Kidney (tissue), 13 donors: ENCODE measurements at regions not wholly inside any gene's neighbourhood (a gene's known extent, or its start where the extent isn't known, plus 50 kb on each side); places are given as distances from the start of the nearest gene placed in this dataset.

Experiments used
- DNase-seq, 5 donors: peaks; one replicate each; pipeline ENCODE4 v3.0.0-alpha.2; 2013 to 2020
- FAIRE-seq: peaks from 2 replicates; lab custom pipeline; 2012; peaks lifted over from hg19 to GRCh38; lab: Jason Lieb, UNC
- H3K27ac ChIP-seq, 2 donors: one replicate each; pipeline ENCODE4 v1.7.0; 2013; ENCODE audit warnings: low read depth in 2 of 2, low read length in 2 of 2, inconsistent platforms in 1 of 2
- H3K27me3 ChIP-seq: one replicate; pipeline ENCODE4 v1.7.1; 2013; ENCODE audit warnings: low read length, inconsistent platforms; ENCODE audit not compliant: control insufficient read depth, insufficient read depth
- H3K36me3 ChIP-seq, 3 donors: one replicate each; pipeline versions ENCODE4 v1.7.0 to v1.7.1; 2013; ENCODE audit warnings: low read length in 3 of 3, control low read depth in 1 of 3, inconsistent platforms in 1 of 3; ENCODE audit not compliant: insufficient read depth in 3 of 3, control insufficient read depth in 2 of 3
- H3K4me1 ChIP-seq, 3 donors: one replicate each; pipeline versions ENCODE4 v1.7.0 to v1.7.1; 2013; ENCODE audit warnings: low read length in 3 of 3, inconsistent platforms in 1 of 3, low read depth in 1 of 3; ENCODE audit not compliant: control insufficient read depth in 2 of 3, insufficient read depth in 2 of 3
- H3K4me3 ChIP-seq, 3 donors: one replicate each; pipeline versions ENCODE4 v1.7.0 to v1.8.1; 2013; ENCODE audit warnings: low read length in 3 of 3, control low read depth in 1 of 3, inconsistent platforms in 1 of 3
- H3K9ac ChIP-seq, 3 donors: one replicate each; pipeline versions ENCODE4 v1.7.0 to v1.7.1; 2013; ENCODE audit warnings: low read length in 3 of 3, control low read depth in 1 of 3, inconsistent platforms in 1 of 3
- H3K9me3 ChIP-seq, 3 donors: one replicate each; pipeline versions ENCODE4 v1.7.0 to v1.7.1; 2013; ENCODE audit warnings: low read length in 3 of 3, control low read depth in 1 of 3, inconsistent platforms in 1 of 3; ENCODE audit not compliant: control insufficient read depth in 2 of 3, insufficient read depth in 1 of 3
- intact Hi-C: fragments of 100-400 bp; cut with DNase I; formaldehyde crosslinking; loops from one replicate; pipeline ENCODE4 v1.11.1; 2022
- TF ChIP-seq, protein P1 (sequence below): IDR thresholded peaks from 3 replicates; pipeline ENCODE4 v1.5.1; 2012; ENCODE audit warnings: mild to moderate bottlenecking, moderate library complexity, borderline replicate concordance; ENCODE audit not compliant: insufficient read depth; ENCODE audit errors: extremely low read depth
- donor health status: control.
- donor health status: control.
- donor health status: control.
- donor health status: control.
- donor health status: control.
- donor health status: DM: yes; HTN: yes; CAD: no.
- donor health status: Normal renal cell carcinoma (clear cell type).

- no peak for FAIRE-seq
- no peak for DNase-seq
- intact Hi-C loops: no loop called here
These were observed 86.9 kb upstream of the MTPN start for GRCh38 chr7:136064081-136064480.

DNA sequence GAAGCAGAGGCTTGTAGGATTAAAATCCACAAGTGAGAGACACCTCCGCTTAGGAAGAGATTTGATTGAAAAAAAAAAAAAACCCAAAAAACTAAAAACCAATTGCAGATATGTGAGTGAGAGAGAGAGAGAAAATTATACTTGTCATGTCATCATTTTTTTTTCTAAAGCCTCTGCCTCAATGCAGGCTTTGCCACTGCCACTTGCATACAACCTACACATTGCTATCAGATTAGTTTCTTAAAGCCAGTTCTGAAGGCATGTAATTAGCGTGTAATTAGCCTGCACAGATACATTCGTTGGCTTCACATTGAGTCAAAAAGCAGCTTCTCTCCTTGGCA lies 86.1 kb upstream of the MTPN start:
- TF ChIP-seq, protein P1, sequence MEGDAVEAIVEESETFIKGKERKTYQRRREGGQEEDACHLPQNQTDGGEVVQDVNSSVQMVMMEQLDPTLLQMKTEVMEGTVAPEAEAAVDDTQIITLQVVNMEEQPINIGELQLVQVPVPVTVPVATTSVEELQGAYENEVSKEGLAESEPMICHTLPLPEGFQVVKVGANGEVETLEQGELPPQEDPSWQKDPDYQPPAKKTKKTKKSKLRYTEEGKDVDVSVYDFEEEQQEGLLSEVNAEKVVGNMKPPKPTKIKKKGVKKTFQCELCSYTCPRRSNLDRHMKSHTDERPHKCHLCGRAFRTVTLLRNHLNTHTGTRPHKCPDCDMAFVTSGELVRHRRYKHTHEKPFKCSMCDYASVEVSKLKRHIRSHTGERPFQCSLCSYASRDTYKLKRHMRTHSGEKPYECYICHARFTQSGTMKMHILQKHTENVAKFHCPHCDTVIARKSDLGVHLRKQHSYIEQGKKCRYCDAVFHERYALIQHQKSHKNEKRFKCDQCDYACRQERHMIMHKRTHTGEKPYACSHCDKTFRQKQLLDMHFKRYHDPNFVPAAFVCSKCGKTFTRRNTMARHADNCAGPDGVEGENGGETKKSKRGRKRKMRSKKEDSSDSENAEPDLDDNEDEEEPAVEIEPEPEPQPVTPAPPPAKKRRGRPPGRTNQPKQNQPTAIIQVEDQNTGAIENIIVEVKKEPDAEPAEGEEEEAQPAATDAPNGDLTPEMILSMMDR: no peak

More at GRCh38 chr7:136064081-136064480, 86.9 kb upstream of the MTPN start:
- TF ChIP-seq, protein P1: no peak
- Histone ChIP-seq H3K27ac (no peak overlapping the region), H3K27me3 (no peaks in the 10 kb centered on the region), H3K9me3 (no peaks in the 10 kb centered on the region), H3K4me1 (no peaks in the 10 kb centered on the region), H3K9ac (no peak overlapping the region), H3K36me3 (no peaks in the 10 kb centered on the region), H3K4me3 (no peak overlapping the region)

DNA sequence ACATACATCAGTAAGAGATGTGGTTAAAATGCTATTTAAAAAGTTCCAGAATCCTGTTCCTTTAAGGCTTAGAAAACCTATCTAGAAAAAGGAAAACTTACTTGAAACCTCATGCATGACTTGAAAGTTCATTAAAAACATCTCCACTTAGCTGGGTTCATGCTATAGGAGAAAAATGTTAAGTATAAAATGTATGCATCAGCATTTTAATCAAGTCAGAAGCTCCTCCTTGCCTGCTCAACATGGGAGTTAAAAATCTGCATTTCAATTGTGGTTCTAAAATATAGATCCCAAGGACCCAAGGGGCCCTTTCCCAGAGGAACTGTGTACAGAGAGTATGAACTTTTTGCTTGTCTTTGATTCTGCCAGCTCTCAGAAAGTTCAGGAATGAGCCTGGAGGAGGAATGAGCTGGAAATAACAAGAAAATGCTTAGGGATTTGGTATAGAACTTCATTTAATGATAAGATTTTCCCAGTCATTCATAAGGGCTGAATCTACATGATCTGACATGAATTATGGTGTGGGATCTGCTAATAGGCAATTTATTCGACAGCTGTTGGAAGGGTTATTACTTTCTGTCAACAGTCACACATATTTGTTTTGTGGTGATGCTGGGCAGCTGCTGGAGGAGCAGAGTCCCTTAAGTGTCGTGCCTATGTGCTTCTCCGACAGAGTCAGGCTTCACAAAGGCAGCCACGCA lies 85.6 kb upstream of the MTPN start:
- no peaks in the 10 kb centered on the region for H3K4me1 ChIP-seq
- no peaks in the 10 kb centered on the region for H3K9me3 ChIP-seq
- H3K4me3 ChIP-seq: no peak overlapping the region
- DNase-seq (peak in 3 of 5 donors; percentile 32 to 80 (median 63)), FAIRE-seq (no peak)
- no peaks in the 10 kb centered on the region for H3K36me3 ChIP-seq
- H3K9ac ChIP-seq: no peak overlapping the region
- TF ChIP-seq, protein P1: no peak
- no peaks in the 10 kb centered on the region for H3K27me3 ChIP-seq
- intact Hi-C loops: no loop called here
- H3K27ac ChIP-seq: no peak overlapping the region

More for the DNA sequence above, 86.1 kb upstream of the MTPN start:
- Histone ChIP-seq H3K9me3 (no peaks in the 10 kb centered on the region), H3K27me3 (no peaks in the 10 kb centered on the region), H3K4me3 (no peak overlapping the region), H3K4me1 (no peaks in the 10 kb centered on the region), H3K27ac (no peak overlapping the region), H3K9ac (no peak overlapping the region), H3K36me3 (no peaks in the 10 kb centered on the region)
- DNase-seq (no peak), FAIRE-seq (no peak)
- intact Hi-C loops: no loop called here

DNA sequence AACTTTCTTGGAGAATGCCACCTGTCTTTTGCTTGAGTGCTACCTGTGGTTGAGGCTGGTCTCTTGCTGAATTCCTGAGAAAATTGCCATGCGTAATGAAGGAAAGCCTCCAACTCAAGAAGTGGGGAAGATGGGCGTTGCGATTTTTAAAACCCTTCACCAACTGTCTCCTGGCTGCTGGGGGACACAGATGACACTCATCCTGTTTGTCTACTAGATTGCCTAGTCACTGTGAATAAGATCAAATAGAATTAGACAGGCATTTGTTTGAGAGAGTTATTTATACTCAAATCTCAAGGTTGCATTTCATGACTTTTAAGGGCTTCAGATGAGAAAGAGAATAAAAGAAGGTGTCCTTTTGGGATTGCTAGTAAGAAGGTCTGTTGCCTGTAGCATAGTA lies 84.3 kb upstream of the MTPN start:
- TF ChIP-seq, protein P1: no peak

More for the DNA sequence above, 84.3 kb upstream of the MTPN start:
- no peaks in the 10 kb centered on the region for H3K9me3 ChIP-seq
- FAIRE-seq: no peak
- no peak overlapping the region for H3K9ac ChIP-seq
- no peaks in the 10 kb centered on the region for H3K4me1 ChIP-seq
- H3K4me3 ChIP-seq: no peak overlapping the region
- no peak for DNase-seq
- intact Hi-C loops: no loop called here
- no peaks in the 10 kb centered on the region for H3K36me3 ChIP-seq
- H3K27ac ChIP-seq: no peak overlapping the region
- no peaks in the 10 kb centered on the region for H3K27me3 ChIP-seq
